ENCODE measurements at regions not wholly inside any gene's neighbourhood (a gene's known extent, or its start where the extent isn't known, plus 50 kb on each side); places are given as distances from the start of the nearest gene placed in this dataset.

- DNase-seq = no peak
Measured at GRCh38 chr17:77763575-77763974, 194.9 kb upstream of the TNRC6C start.

DNA sequence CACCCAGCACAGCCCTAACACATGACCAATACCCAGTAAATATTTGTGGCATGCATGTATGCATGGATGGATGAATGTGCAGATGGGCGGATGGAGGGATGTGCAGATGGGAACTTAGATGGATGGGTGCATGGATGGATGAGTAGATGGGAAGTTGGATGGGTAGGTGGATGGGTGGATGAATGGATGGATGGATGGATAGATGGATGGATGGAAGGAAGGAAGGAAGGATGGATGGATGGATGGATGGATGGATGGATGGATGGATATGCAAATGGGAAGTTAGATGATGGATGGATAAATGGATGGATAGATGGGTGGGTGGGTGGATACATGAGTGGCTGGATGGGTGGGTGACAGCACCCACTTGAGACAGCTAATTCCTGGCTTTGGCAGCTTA lies 193.2 kb upstream of the TNRC6C start:
- DNase-seq = no peak

GRCh38 chr17:77767148-77767547 lies 191.4 kb upstream of the TNRC6C start:
- DNase-seq = no peak

- no peak for DNase-seq
Measured at GRCh38 chr17:77768248-77768852, 190.2 kb upstream of the TNRC6C start.

DNA sequence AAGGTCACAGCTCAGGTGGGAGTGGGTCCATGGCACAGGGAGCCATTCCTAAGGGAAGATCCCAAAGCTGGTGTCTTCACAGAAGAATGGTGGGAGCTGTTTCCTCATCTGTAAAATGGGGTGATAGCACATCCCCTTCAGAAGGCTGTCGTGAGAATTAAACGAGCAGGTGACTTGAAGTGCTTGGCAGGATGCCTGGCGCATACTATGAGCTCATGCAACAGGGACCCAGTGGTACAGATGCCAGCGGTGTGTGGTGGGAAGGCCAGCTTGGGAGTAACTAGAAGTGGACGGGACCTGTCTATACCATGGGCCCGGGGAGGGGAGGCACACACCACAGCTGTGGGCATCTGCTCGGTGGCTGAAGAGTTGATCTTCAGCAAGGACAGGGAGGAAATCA lies 189.3 kb upstream of the TNRC6C start:
- no peak for DNase-seq

GRCh38 chr17:77769762-77770161 lies 188.7 kb upstream of the TNRC6C start:
- DNase-seq = no peak

- no peak for DNase-seq
Measured at GRCh38 chr17:77770331-77771105, 188.0 kb upstream of the TNRC6C start.

- no peak for DNase-seq
Measured at GRCh38 chr17:77771145-77771544, 187.4 kb upstream of the TNRC6C start.

- no peak for DNase-seq
Measured at GRCh38 chr17:77771587-77771986, 186.9 kb upstream of the TNRC6C start.

DNA sequence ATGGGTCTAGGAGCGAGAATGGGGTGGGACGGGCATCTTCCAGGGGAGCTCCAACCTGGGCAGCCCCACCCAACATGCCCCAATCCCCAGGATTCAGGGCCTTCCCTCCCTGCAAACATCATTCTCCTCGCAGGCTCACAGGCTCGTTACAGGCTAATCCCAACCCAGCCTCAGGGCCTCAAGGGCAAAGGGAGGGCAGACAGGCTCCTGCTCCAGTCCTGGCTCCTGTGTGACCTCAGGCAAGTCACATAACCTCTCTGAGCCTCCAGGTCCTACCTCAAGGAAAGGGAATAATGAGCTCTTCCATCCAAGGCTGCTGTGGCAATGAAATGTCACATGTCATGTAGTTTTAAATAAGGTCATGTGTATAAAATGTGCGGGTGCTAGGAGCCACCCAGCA lies 186.5 kb upstream of the TNRC6C start:
- DNase-seq = no peak

GRCh38 chr17:77772461-77772897 lies 186.0 kb upstream of the TNRC6C start:
- DNase-seq = peak; percentile 74

DNA sequence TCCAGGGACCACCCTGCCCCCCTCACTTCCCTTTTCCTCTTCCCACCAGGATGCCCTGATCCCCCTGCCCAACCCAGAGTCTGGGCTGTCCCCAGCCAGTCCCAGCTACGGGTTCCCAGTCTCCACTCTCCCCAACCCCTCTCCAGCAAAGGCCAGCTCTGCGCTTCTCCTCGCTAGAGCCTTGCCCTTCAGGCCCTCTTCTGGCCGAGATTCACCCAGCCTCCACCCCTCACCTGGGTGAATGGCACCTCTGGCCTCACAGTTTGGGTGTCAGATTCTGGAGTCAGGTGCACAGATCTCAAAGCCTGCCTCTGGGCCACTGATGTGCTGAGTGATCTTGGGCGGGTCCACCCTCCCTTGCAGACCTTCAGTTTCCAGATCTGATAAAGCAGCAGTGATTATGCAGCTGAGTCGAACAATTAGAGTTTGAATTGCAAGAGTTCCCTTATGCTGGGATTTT lies 185.6 kb upstream of the TNRC6C start:
- DNase-seq = no peak

GRCh38 chr17:77774182-77774581 lies 184.3 kb upstream of the TNRC6C start:
- no peak for DNase-seq

DNA sequence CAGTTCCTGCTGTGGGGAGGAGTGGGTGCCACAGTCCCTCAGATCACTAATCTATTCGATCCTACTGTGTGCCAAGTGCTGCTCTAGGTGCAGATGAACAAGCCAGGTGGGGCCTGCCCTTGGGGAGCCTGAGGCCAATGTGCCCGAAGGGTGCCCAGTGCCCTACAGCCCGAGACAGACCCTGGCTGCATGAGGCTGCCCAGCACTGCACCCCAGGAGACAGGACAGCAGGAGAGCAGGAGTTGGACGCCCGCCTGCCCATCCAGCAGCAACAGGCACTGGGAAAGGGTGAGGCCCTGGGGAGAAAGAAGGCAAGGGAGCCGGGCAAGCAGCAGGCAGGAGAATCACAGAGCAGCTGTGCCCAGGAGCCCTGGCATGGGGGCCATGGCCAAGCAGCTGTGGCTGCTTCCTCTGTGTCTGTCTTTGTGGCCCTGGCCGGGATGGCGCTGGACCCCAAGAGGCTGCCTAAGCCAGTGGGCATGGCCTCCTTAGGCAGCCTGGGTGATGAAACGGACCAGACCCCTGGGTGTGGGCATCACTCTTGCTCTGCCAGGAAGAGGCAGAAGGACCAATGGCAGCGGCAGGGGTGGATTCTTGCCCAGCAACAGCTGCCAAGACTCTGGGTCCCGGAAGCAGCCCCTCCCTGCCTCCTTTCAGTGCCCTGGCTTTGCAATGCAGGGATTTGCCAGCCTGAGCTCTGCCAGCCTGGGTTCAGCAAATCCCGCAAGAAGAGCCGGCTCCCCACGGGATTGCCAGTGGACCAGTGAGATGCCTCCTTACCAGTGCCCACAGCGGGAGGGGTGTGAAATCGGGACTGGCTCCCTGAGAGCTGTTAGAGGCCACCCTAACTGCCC lies 179.6 kb upstream of the TNRC6C start:
- no peak for DNase-seq

DNA sequence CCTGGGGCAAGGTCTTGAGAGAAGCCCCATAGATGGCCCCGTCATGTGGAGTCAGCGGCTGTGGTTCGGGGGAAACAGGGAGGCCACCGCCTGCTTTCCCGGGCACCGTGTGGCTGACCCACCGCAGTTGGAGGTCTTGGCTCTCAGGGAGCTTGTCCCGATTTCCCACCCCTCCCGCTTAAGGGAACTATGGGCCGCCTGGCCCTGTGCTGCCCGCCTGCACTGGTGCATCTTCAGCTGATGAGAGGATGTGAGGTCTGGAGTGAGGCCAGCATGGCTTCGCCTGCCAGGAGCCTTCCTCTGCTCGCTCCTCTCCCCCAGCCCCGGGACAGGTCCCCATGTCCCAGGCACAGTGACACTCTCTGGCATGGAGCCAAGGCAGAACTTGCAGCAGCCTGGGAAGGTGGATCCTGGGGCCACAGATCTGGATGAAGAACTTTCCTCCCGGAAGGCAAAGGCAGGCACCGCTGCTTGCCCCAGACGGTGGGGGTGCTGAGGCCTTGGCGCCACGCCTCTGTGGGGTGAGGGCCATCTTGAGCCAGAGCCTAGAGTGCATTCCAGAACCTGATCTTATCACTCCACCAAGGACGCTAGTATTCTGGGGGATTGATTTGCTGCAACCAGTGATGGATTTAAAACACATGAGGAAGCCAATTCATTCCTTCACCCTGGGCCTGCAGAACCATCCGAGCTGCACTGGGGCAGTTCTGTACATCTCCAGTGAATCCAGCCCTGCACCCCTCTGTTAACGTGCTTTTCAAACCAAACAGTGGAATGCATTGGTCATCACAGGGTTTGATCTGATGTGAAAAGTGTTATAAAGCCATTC lies 178.6 kb upstream of the TNRC6C start:
- no peak for DNase-seq

- no peak for DNase-seq
Measured at GRCh38 chr17:77781536-77781935, 177.0 kb upstream of the TNRC6C start.

- DNase-seq = no peak
Measured at GRCh38 chr17:77782201-77782600, 176.3 kb upstream of the TNRC6C start.

GRCh38 chr17:77782611-77783010 lies 175.9 kb upstream of the TNRC6C start:
- no peak for DNase-seq

GRCh38 chr17:77783991-77784820 lies 174.3 kb upstream of the TNRC6C start:
- peak; percentile 67 for DNase-seq

GRCh38 chr17:77785312-77785905 lies 173.1 kb upstream of the TNRC6C start:
- DNase-seq = no peak

GRCh38 chr17:77786090-77786489 lies 172.4 kb upstream of the TNRC6C start:
- DNase-seq = no peak

All from stimulated activated CD8-positive, alpha-beta memory T cell treated with anti-CD3 and anti-CD28 coated beads, Interleukin-4, amount 100 ng/mL, for 48 hours (primary cell).